AG04450 (cell line): ENCODE measurements at regions not wholly inside any gene's neighbourhood (a gene's known extent, or its start where the extent isn't known, plus 50 kb on each side); places are given as distances from the start of the nearest gene placed in this dataset.
"Not testable (repeated sequence)": the region's sequence is repeated elsewhere in the genome, so short reads cannot be mapped to it uniquely, and the experiment has no call there.

Source experiments
- CTCF ChIA-PET: fragments of 300-600, 350-600 bp; formaldehyde crosslinking; extraction: SDS; loops from one replicate; lab custom pipeline; 2022; ENCODE audit warnings: antibody characterized with exemption, inconsistent platforms; lab: Charles Lee
- POLR2A ChIA-PET: fragments of 350-600 bp; formaldehyde crosslinking; extraction: SDS; loops from one replicate; lab custom pipeline; 2021; ENCODE audit warnings: antibody characterized with exemption, inconsistent platforms; lab: Yijun Ruan, JAX
- DNase-seq: peaks from one replicate; pipeline ENCODE4 v3.0.0-alpha.2; 2011; ENCODE audit warnings: low read depth, low spot score
- H3K27ac ChIP-seq: one replicate; pipeline ENCODE4 v1.5.1; 2012; ENCODE audit warnings: low read depth, low read length, control low read depth
- H3K27me3 ChIP-seq: one replicate; pipeline ENCODE4 v1.6.0; 2012; ENCODE audit warnings: low read length; ENCODE audit not compliant: control insufficient read depth, insufficient read depth
- H3K4me3 ChIP-seq: 2 replicates; pipeline ENCODE4 v1.5.1; 2011; ENCODE audit warnings: mild to moderate bottlenecking, low read depth, low read length, control low read depth
- H3K9me3 ChIP-seq: 2 replicates; pipeline ENCODE4 v1.5.1; 2012; ENCODE audit warnings: low read length; ENCODE audit not compliant: control insufficient read depth, insufficient read depth
- CTCF ChIP-seq: IDR thresholded peaks from 2 replicates; pipeline ENCODE4 v1.5.1; 2011; ENCODE audit warnings: low read depth, low read length, control low read depth, inconsistent platforms

- no peak overlapping the region for H3K4me3 ChIP-seq
- no peak for DNase-seq
- POLR2A ChIA-PET, result no interaction called here
- CTCF ChIA-PET, result no interaction called here
- no peak for TF ChIP-seq CTCF
- no peaks in the 10 kb centered on the region for H3K27me3 ChIP-seq
- no peaks in the 10 kb centered on the region; the same call in 1 of the 2 replicates for H3K9me3 ChIP-seq
- no peak overlapping the region for H3K27ac ChIP-seq
Measured at GRCh38 chr20:26169506-26169905, 472.9 kb upstream of the ZNF337 start.

GRCh38 chr20:26167499-26167898 lies 470.8 kb upstream of the ZNF337 start:
- ChIA-PET POLR2A (interaction anchor here (0.7 kb wide), 1 partner anchor 574 kb away, joined by 3 read pairs; no protein-coding TSS in a partner anchor), CTCF (no interaction called here)
- no peak for TF ChIP-seq CTCF
- no peak overlapping the region for H3K27ac ChIP-seq
- no peak overlapping the region for H3K4me3 ChIP-seq
- no peaks in the 10 kb centered on the region for H3K27me3 ChIP-seq
- no peaks in the 10 kb centered on the region; the same call in 1 of the 2 replicates for H3K9me3 ChIP-seq
- DNase-seq, result no peak

- TF ChIP-seq CTCF, result no peak
- no peaks in the 10 kb centered on the region; the same call in 1 of the 2 replicates for H3K9me3 ChIP-seq
- ChIA-PET POLR2A (no interaction called here), CTCF (no interaction called here)
- no peak overlapping the region for H3K27ac ChIP-seq
- no peak overlapping the region for H3K4me3 ChIP-seq
- DNase-seq, result peak; percentile 26
- no peaks in the 10 kb centered on the region for H3K27me3 ChIP-seq
Measured at GRCh38 chr20:26163890-26164289, 467.2 kb upstream of the ZNF337 start.

GRCh38 chr20:26163151-26163550 lies 466.5 kb upstream of the ZNF337 start:
- POLR2A ChIA-PET, H3K27me3 ChIP-seq, H3K4me3 ChIP-seq, CTCF ChIA-PET, H3K27ac ChIP-seq, H3K9me3 ChIP-seq, DNase-seq: not testable (repeated sequence)

- H3K27me3 ChIP-seq, DNase-seq, CTCF ChIA-PET, H3K4me3 ChIP-seq, POLR2A ChIA-PET, H3K27ac ChIP-seq, H3K9me3 ChIP-seq: not testable (repeated sequence)
Measured at GRCh38 chr20:26161741-26162140, 465.1 kb upstream of the ZNF337 start.

GRCh38 chr20:26160916-26161315 lies 464.3 kb upstream of the ZNF337 start:
- DNase-seq, H3K9me3 ChIP-seq, H3K27ac ChIP-seq, H3K4me3 ChIP-seq, POLR2A ChIA-PET, H3K27me3 ChIP-seq, CTCF ChIA-PET: not testable (repeated sequence)

- no peaks in the 10 kb centered on the region for H3K9me3 ChIP-seq
- DNase-seq, result no peak
- ChIA-PET POLR2A (no interaction called here), CTCF (no interaction called here)
- TF ChIP-seq CTCF, result no peak
- H3K27me3 ChIP-seq, result no peaks in the 10 kb centered on the region
- H3K4me3 ChIP-seq, result no peak overlapping the region
- no peak overlapping the region for H3K27ac ChIP-seq
Measured at GRCh38 chr20:26154224-26154623, 457.6 kb upstream of the ZNF337 start.
